ENCODE measurements at regions not wholly inside any gene's neighbourhood (a gene's known extent, or its start where the extent isn't known, plus 50 kb on each side); places are given as distances from the start of the nearest gene placed in this dataset.
A peak's percentile ranks its signal among the peaks of the same experiment; 100 is the strongest.
"Not testable (repeated sequence)": the region's sequence is repeated elsewhere in the genome, so short reads cannot be mapped to it uniquely, and the experiment has no call there.

- DNase-seq, result no peak
Measured at GRCh38 chr13:67986234-67986633, 756.1 kb upstream of the PCDH9 start.

GRCh38 chr13:67977066-67977465 lies 746.9 kb upstream of the PCDH9 start:
- no peak for DNase-seq

DNA sequence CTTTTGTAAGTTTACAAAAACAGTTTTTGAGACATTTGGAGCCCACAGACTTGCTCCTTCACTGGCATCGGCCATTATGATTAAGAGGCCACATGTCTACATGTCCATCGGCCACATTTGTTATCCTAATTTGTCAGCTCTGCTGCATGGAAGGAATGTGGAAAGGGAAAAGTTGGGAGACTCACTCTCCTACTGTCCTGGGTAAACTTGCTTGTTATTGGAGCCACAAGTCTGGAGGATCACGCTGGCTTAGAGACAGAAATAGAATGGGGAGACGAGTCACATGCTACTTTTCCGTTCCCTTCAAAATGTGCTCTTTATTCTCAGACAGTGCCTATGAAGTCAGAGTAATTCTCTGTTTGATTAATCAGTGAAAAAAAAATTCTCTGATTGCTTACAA lies 741.2 kb upstream of the PCDH9 start:
- DNase-seq, result no peak

- no peak for DNase-seq
Measured at GRCh38 chr13:67967031-67967430, 736.9 kb upstream of the PCDH9 start.

GRCh38 chr13:67966065-67966464 lies 735.9 kb upstream of the PCDH9 start:
- DNase-seq, result no peak

GRCh38 chr13:67964986-67965385 lies 734.9 kb upstream of the PCDH9 start:
- no peak for DNase-seq

- DNase-seq, result no peak
Measured at GRCh38 chr13:67964091-67964490, 734.0 kb upstream of the PCDH9 start.

GRCh38 chr13:67961331-67961730 lies 731.2 kb upstream of the PCDH9 start:
- no peak for DNase-seq

DNA sequence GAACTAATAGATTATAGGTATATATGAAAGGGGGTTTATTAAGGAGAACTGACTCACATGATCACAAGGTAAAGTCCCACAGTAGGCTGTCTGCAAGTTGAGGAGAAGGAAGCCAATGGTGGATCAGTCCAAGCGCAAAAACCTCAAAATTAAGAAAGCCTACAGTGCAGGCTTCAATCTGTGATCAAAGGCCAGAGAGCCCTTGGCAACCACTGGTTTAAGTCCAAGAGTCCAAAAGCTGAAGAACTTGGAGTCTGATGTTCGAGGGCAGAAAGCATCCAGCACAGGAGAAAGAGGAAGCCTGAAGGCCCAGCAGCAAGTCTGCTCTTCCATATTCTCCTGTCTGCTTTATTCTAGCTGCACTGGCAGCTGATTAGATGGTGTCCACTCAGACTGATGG lies 721.3 kb upstream of the PCDH9 start:
- no peak for DNase-seq

DNA sequence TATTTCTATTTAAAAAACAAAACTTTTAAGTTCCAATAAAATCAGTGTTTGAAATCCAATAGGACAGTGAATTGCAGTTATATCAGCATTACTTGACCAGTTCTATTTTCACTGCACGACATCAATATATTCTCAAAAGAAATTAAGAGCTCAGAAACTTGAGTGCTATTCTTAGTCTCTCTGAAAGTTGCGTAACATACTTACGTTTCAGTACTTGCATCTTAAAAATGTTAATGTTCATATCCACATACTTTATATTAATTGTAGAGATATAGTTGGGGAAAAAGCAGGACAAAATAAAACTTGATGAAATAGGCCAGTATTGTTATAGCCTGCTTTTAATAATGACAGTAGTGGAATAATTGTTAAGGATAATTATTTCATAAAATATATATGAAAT lies 720.5 kb upstream of the PCDH9 start:
- DNase-seq, result no peak

DNA sequence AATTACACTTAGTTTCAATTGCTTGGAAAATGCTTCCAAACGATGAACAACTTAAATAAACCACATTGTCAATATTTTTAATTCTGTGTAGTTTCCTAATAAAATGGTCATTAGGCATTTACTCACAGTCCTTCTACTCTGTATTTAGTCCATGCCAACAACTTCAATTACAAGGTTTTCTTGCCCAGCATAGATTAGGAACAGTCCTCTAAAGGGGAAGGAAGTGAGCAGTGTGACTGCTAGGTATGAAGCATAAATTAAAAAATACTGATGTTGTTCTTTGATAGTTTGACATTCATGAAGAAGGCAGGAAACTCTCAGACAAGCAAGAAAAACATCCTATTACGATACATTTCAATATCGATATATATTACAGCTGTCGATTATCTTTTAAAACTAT lies 716.0 kb upstream of the PCDH9 start:
- no peak for DNase-seq

DNA sequence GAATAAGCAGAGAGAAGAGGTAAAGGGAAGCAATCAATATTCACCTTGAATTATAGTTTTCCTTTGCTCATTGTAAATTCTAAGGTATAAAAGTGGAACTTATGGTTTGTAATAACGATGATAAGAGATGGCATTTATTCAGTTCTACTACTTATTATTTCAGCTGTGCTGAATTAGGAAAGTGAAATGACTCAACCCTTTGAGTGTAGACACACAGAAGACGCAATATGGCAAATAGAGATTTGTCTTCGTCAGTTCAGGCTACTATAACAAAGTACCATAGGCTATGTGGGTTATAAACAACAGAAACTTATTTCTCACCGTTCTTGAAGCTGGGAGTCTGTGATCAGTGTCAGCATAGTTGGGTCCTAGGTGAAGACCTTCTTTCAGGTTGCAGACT lies 713.0 kb upstream of the PCDH9 start:
- no peak for DNase-seq

DNA sequence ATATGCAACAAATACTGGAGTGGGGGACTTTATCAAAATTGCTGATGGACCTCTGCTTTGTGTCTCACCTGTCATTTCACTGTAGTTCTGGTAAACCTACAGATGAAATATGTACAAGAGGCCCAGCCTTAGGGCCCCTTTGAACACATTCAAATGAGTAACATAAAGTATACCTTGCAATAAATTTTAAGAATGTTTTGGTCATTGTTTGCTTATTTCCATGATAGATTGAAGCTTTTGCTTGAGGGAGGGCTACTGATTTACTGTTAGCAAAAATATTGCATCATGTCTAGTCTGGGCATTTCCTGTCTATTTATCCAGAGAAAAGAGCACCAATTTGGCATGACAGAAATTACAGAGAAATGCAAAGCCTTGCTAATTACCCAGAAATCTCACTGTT lies 705.5 kb upstream of the PCDH9 start:
- peak in 1 of 2 experiments; percentile 34 for DNase-seq

DNA sequence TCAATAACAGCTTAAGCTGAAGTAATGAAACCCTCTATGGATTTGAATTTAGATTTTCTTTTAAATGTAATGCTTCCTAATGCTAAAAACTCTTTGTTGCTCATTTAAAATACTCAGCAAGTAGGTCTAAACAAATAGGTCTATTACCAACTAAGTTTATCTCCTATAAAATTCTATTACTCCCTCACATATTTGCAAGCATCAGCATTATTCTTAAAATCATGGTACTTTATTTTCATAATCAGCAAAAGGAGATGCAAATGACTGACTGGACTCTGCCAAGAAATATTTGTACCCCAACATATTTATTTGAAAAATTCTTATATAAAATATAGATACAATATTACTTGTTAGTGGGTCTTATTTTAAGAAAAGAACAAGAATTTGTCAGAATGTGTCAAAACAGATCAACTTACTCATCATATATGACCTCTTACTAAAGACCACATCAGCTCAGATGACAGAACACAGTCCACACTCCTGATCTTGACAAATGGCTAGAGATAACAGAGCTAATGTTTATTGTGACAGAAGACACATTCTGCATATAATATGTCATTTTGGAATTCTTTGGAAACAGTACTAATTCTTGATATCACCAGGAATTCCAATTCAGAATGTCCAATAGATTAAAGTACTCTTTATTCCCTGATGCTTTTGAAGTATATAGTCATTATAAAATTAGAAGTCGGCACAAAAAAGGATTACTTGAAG lies 704.6 kb upstream of the PCDH9 start:
- no peak for DNase-seq

- no peak for DNase-seq
Measured at GRCh38 chr13:67932991-67933390, 702.9 kb upstream of the PCDH9 start.

- DNase-seq, result no peak
Measured at GRCh38 chr13:67917291-67917987, 687.3 kb upstream of the PCDH9 start.

DNA sequence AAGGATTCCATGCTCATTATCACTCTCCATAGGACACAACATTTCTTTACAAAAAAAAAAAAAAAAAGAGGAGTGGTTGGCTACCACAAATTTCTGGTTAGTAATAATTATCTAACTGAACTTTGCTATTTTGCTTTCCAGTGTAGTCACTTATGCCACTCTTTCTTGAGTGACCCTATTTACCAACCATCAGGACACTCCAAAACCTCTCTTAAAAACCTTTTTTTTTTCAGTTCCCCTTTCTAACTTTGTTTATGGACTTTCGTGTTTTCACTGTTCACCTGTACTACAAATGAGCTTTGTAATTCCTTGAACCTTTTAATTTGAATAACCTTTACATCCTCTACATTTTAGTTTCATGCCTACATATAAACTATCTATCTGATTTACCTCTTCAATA lies 686.5 kb upstream of the PCDH9 start:
- DNase-seq, result no peak

DNA sequence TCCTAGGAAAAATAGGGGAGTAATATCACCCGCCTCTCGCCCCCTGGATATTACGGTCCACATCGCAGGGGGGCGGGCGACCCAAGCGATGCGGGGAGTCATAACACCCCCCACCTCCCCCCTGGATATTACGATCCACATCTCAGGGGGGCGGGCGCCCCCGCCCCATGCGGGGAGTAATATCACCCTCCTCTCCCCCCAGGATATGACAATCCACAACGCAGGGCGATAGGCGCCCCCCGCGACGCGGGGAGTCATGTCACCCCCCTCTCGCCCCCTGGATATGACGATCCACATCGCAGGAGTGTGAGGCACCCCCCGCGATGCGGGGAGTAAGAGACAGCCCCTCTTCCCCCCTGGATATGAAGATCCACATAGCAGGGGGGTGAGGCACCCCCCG lies 684.4 kb upstream of the PCDH9 start:
- no peak for DNase-seq

DNA sequence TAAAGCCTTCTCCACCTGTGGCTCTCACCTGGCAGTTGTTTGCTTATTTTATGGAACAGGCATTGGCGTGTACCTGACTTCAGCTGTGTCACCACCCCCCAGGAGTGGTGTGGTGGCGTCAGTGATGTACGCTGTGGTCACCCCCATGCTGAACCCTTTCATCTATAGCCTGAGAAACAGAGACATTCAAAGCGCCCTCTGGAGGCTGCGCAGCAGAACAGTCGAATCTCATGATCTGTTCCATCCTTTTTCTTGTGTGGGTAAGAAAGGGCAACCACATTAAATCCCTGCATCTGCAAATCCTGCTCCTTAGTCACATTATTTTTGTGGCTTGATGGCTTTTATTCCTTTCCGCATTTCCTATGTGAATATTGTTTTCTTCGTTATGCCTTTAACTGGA lies 672.8 kb upstream of the PCDH9 start:
- DNase-seq, result not testable (repeated sequence)

DNA sequence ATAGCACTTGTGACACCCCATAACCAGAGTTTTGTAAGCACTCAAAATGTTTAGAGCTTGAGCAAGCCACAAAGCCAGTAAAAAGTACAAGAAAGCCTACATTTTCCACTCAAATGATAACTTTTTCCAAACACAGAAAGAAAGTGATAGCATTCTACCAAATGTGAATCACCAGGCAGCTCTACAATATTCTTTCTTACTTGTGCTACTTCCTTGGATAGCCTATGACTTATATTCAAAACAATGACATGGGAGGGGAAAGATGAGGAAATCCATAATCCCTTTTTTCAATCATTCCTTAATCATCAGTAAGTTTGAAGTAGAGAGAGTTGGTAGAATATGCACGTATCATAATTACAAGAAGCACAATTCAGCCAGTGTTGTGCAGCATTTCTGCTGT lies 650.8 kb upstream of the PCDH9 start:
- no peak for DNase-seq

DNA sequence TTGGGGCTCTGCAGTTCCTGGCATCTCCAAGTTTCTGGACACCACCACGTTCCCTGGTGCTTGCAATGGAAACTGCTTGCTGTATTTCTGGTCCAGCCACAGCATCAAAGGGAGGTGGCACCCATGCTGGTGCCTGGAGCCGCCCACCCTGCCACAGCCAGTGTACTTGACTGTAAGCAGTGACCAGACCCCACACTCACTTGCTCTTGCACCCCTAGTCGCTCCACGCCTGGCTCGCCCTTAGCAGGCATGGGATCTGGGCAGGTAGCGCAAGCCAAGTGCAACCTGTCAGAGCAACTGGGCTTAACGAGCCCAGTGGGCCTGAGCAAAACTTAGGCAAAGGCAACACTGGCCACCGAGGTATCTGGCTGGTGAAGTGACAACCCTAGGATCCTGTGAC lies 648.2 kb upstream of the PCDH9 start:
- no peak for DNase-seq

DNA sequence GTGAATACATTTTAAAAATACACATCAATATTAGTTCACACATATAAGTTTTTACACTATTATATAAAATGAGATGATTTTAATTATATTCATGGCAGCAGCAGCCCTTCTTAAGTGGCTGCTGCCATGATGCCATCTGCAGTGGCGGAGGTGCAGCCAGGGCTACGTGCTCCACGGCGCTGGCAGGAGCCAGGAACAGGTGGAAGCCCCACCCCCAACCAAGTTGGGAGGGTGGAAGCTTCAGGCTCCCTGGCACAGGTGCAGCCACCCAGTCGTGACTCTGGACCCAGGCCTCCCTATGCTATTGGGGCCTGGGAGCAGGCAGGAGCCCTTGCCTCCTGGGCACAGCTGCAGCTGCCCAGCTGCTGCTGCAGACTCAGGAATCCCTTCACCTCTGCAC lies 646.9 kb upstream of the PCDH9 start:
- no peak for DNase-seq

DNA sequence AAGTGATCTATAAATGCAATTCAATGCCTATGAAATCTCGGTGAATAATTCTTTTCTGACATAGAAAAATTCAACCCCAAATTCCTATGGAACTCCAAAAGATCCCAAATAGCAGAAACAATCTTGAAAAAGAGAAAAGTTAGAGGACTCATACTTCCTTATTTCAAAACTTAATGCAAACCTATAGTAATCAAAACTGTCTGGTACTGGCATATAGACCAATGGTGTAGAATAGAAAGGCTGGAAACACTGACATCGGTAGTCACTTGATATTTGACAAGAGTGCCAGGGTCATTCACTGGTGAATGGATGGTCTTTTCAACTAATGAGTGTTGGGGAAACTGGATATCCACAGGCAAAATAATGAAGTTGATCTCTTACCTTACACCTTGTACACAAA lies 637.1 kb upstream of the PCDH9 start:
- no peak for DNase-seq

- DNase-seq, result no peak
Measured at GRCh38 chr13:67860315-67860714, 630.2 kb upstream of the PCDH9 start.

DNA sequence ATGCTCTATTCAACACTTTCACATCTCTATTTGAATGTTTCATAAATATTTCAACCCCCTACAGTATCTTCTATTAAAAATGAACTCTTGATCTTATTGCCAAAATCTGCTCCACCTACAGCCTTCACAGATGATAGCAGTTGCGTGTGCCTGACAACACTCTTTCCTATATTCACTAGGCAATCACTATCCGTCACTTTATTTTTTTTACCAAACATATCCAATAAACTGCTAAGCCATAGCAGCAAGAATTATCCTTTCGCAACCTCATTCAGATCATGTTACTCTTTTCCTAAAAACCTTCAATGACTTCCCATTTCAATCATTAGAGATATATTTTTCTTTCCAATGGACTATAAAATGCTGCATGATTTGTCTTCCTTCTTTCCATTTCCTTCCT lies 629.8 kb upstream of the PCDH9 start:
- no peak for DNase-seq
